ENCODE measurements at regions not wholly inside any gene's neighbourhood (a gene's known extent, or its start where the extent isn't known, plus 50 kb on each side); places are given as distances from the start of the nearest gene placed in this dataset.

DNA sequence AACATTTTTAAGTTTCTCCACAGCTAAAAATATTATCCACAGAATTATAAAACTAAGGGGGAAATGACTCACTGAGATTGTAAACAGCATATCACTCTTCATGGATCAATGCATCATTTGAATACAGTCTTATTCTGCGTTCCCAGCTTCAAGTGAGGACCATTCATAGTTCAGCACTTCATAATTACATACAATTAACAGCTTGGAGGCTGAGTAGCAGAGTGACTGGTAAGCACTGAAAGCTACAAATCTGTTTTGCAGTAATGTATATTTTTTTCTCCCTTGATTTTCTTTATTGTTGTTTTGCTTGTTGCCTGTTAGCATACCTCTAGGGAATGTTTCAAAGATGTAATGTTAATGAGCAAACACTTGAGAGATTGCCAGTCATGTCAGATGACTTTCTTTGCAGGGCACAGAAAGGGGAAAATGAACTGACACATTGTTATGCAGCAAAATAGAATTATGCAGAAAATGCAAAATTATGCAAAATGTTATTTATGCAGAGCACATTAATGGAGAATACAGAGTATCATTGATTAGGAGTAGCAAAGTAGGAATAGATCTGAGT lies 138.6 kb downstream of the RPS29 start:
- H3K4me1 Mint-ChIP-seq (ENCODE audit: low read depth): no peaks in the 10 kb centered on the region
- H3K9me3 Mint-ChIP-seq: peaks cover 5% of the 10 kb centered on the region
- ATAC-seq: no peak
- H3K4me3 Mint-ChIP-seq: no peak overlapping the region
- peaks cover 16% of the 10 kb centered on the region for H3K27me3 Mint-ChIP-seq (ENCODE audit: low read depth)
- H3K36me3 Mint-ChIP-seq (ENCODE audit: insufficient read depth): no peaks in the 10 kb centered on the region
- no peak for DNase-seq

DNA sequence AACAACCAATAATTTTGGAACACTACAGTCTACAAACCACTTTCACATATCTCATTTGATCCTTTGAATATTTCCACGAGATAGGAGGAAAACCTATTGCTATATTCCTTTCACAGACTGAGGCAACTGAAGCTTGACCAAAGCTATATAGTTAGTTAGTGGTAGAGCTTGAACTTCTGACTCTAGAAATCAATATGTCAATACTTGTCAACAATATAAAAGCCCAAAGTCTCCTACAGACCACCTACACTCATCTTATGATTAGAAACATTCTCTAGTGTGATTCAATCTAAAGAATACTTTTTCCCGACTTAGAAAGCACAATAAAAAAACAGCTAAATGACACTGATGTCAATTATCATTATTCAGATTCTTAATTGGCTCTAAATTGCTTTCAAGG lies 139.4 kb downstream of the RPS29 start:
- DNase-seq (no peak), ATAC-seq (no peak)
- H3K27me3 Mint-ChIP-seq (ENCODE audit: low read depth): peaks cover 18% of the 10 kb centered on the region
- H3K4me1 Mint-ChIP-seq (ENCODE audit: low read depth): no peaks in the 10 kb centered on the region
- peaks cover 5% of the 10 kb centered on the region for H3K9me3 Mint-ChIP-seq
- H3K4me3 Mint-ChIP-seq: no peak overlapping the region
- H3K36me3 Mint-ChIP-seq (ENCODE audit: insufficient read depth): no peaks in the 10 kb centered on the region

DNA sequence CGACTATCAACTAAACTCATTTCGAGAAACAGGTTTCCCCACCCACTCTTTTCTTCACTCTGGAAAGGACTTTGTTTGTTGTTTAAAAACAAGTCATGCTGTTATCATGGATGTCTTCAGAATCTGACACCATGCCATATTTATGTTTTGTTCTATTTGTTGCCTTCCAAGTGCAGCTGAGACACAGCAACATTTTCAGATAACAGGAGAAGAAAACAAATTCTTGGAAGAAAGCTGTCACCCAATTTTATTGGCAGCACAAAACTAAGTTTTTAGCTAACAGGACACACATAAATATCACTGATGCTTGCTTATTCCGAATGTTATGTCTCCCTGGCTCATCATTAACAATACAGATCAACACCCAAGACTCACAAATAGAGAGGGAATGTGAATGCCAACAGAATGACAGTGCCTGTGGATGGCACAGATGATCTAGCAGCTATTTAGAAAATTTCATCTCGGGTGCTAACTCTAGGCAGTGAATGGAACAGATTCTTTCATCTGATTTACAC lies 147.9 kb downstream of the RPS29 start:
- Mint-ChIP-seq H3K4me3 (no peak overlapping the region), H3K36me3 (ENCODE audit: insufficient read depth) (no peaks in the 10 kb centered on the region), H3K4me1 (ENCODE audit: low read depth) (no peaks in the 10 kb centered on the region), H3K27me3 (ENCODE audit: low read depth) (peaks cover 10% of the 10 kb centered on the region), H3K9me3 (peaks cover 14% of the 10 kb centered on the region)
- DNase-seq: no peak
- no peak for ATAC-seq

DNA sequence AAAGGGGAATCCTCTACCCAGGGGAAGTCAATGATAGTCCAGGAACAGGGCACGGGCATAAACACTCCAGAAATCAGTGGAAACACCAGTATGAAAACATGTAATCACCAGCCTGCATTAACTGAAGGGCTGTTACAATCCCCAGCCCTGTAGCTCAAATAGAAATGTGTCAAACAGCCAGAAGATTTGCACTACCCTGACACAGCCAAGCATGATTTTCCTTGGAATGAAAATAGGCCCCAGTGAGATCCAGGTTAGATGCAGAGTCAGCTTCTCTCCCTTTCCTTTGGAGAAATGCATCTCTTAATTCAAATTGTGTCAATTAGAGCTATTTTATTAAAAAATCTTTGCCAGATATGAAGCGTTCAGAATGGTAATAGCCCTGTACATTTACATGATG lies 158.1 kb downstream of the RPS29 start:
- ATAC-seq (no peak), DNase-seq (no peak)
- Mint-ChIP-seq H3K4me1 (ENCODE audit: low read depth) (peaks cover 3% of the 10 kb centered on the region), H3K4me3 (no peak overlapping the region), H3K27me3 (ENCODE audit: low read depth) (peaks cover 38% of the 10 kb centered on the region), H3K9me3 (peaks cover 30% of the 10 kb centered on the region), H3K36me3 (ENCODE audit: insufficient read depth) (peaks cover 2% of the 10 kb centered on the region)

DNA sequence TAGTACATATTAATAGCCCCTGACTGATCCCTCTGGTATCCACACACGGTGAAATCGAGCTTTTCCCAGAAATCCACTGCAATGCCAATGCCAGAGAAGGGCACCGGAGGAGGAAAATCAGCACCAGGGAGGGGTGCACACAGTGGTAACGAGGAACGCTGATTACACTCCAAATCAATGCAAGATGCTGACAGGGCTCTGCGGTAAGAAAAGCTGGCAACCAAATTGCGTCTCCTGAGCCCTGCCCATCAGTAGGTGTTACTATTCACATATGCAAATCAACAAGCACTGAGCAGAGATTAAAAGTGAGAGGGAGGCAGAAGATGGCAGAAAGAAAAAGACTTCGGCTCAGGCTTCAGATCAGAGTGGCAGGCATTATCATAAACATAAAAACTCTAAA lies 159.1 kb downstream of the RPS29 start:
- H3K36me3 Mint-ChIP-seq (ENCODE audit: insufficient read depth): no peaks in the 10 kb centered on the region
- H3K9me3 Mint-ChIP-seq: peaks cover 21% of the 10 kb centered on the region
- DNase-seq: no peak
- H3K4me1 Mint-ChIP-seq (ENCODE audit: low read depth): peaks cover 3% of the 10 kb centered on the region
- no peak overlapping the region for H3K4me3 Mint-ChIP-seq
- peaks cover 38% of the 10 kb centered on the region for H3K27me3 Mint-ChIP-seq (ENCODE audit: low read depth)
- no peak for ATAC-seq

DNA sequence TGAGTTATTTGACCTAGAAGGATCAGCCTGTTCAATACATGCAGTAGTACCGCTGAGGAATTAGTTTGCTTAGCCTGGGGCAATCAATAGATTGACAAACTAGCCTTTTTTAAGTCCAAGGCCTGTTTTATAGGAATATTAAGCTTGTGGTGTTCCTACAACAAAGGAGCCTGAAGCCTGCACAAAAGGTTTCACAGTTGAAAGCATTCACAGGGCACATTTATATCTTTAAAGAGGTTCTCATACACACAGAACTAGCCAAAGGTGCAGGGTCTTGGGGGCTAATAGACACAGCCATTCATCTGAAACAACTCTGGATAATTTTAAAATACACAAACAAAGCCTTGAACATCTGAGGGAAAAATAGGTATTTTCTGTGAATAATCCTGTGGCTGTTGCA lies 160.3 kb downstream of the RPS29 start:
- Mint-ChIP-seq H3K27me3 (ENCODE audit: low read depth) (peaks cover 42% of the 10 kb centered on the region), H3K4me3 (no peak overlapping the region), H3K9me3 (peaks cover 11% of the 10 kb centered on the region), H3K36me3 (ENCODE audit: insufficient read depth) (no peaks in the 10 kb centered on the region), H3K4me1 (ENCODE audit: low read depth) (peaks cover 3% of the 10 kb centered on the region)
- no peak for ATAC-seq
- no peak for DNase-seq

DNA sequence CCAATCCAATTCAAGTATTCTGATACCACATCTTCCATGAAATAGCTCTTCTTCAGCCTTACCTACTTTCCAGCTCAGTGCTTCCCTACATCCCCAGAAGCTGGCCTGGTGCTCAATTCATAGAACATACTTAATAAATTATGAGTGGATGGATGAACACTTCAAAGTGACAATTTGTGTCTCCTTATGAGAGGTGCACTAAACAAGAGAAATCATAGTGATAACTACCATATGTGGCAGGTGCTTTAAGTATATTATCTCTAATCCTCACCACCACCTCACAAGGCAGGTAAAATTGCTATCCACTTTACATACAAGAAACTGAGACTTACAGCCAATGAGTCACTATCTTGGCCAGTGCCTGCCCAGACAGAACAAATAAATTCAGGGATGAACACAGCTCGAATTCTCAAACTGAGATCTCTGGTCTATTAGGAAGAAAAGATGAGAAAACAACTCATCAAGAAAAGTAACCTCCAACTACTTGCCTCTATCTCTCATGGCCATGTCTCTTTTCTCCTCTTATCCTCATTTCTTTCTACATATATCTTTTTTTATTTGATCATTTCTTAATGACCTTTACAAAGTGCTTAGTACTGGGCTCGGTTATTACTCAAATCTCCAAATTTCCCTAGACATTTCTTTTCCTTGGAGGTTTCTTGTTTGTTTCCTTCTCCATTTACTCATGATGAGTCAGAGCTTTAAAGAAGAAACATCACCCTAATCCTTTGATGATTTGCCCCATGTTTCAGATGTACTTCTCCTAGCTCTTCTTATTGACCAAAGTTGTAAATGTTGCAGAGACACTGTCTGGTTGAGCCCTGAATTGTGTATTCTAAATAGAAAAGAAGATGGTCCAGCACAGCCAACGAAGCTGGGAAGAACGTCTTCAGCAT lies 161.5 kb downstream of the RPS29 start:
- H3K27me3 Mint-ChIP-seq (ENCODE audit: low read depth): peaks cover 49% of the 10 kb centered on the region
- H3K4me3 Mint-ChIP-seq: no peak overlapping the region
- no peak for ATAC-seq

DNA sequence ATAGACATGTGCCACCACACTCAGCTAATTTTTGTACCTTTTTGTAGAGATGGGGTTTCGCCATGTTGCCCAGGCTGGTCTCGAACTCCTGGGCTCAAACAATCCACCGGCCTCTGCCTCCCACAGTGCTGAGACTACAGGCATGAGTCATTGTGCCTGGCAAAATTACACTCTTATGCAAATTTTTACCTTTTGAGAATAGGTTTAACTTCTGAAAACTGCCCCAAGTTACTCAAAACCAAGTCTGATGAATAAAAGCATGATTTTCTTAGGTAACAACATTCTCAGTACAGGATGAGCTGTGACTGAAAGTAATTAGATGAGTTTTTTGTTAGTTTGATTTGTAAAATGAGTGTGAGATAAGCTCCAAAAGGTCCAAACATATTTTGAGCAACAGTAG lies 166.0 kb downstream of the RPS29 start:
- Mint-ChIP-seq H3K9me3 (no peaks in the 10 kb centered on the region), H3K27me3 (ENCODE audit: low read depth) (peaks cover 43% of the 10 kb centered on the region), H3K4me3 (no peak overlapping the region), H3K36me3 (ENCODE audit: insufficient read depth) (no peaks in the 10 kb centered on the region), H3K4me1 (ENCODE audit: low read depth) (peaks cover 8% of the 10 kb centered on the region)
- ATAC-seq (peak; percentile 69), DNase-seq (no peak)

More for the DNA sequence above, 161.5 kb downstream of the RPS29 start:
- Mint-ChIP-seq H3K36me3 (ENCODE audit: insufficient read depth) (no peaks in the 10 kb centered on the region), H3K4me1 (ENCODE audit: low read depth) (peaks cover 5% of the 10 kb centered on the region), H3K9me3 (no peaks in the 10 kb centered on the region)
- DNase-seq: no peak

DNA sequence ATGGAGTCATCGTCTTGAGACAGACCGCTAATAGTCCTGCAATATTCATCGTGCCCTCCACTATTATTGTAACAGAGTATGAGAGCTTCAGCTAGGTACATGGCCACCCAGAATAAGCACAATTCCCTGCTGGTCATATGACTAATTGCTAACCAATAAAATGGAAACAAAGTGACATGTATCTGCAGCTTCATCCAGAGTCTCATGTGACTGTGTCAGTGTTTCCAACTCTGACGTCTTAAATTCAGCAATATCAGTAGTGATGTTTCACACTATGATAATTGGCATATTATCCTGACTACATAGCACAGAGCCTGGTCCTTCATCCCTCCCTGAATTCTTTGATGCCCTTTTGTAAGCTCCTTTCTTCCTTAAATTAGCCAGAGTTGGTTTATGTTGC lies 167.4 kb downstream of the RPS29 start:
- Mint-ChIP-seq H3K36me3 (ENCODE audit: insufficient read depth) (no peaks in the 10 kb centered on the region), H3K27me3 (ENCODE audit: low read depth) (peaks cover 37% of the 10 kb centered on the region), H3K4me1 (ENCODE audit: low read depth) (peaks cover 8% of the 10 kb centered on the region), H3K9me3 (no peaks in the 10 kb centered on the region), H3K4me3 (no peak overlapping the region)
- no peak for DNase-seq
- peak; percentile 45 to 64 for ATAC-seq

DNA sequence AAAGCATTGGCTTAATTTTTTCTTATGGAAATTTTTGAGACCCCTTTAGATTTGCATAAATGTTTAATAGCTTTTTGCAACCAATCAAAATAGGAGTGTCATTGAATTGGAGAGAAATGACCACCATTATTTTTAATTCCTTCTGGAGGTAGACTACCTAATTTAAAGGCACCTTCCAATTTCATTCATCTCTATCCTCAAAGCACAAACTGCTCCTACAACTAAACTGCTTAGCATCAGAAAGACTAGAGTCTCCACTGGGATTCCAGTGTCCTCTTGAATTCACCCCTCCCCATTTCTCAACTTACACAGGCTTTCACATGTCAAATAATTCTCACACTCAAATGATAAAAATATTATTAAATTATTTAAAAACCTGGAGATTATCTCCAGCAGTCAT lies 168.4 kb downstream of the RPS29 start:
- no peak overlapping the region for H3K4me3 Mint-ChIP-seq
- H3K9me3 Mint-ChIP-seq: no peaks in the 10 kb centered on the region
- H3K4me1 Mint-ChIP-seq (ENCODE audit: low read depth): peaks cover 6% of the 10 kb centered on the region
- peaks cover 35% of the 10 kb centered on the region for H3K27me3 Mint-ChIP-seq (ENCODE audit: low read depth)
- H3K36me3 Mint-ChIP-seq (ENCODE audit: insufficient read depth): no peaks in the 10 kb centered on the region
- DNase-seq (no peak), ATAC-seq (no peak)

DNA sequence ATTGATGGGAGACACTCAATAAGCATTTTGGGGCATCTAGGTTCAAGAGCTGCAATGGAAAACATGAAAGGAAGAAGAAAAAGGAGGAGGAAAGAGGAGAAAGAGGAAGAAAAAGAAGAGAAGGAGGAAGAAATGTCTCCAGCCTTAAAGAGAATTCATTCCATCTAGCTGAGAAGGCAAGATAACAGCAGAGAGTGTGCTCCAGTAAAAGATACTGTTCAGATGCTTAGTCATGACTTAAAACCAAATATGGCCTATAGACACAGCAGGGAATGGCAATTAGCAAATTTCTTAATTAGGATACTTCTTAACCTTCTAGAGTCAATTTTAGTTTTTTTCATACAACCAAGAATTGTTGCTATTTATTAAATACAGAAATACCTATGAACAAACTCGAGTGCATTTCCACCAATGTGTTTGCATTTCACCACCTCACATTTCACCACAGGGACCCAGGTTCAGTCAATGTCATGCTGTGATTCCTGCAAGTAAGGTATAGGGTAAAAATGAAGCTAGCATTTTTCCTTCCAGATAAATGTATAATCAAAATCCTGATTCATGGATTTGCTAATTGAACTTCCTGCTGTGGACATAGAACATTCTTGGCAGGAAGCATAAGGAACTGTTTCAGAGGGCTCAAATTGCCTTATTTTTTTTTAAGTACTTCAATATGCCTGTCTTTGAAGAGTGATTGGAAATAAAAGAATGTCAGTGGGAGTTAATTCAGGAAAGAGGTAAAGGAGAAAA lies 177.8 kb downstream of the RPS29 start:
- H3K4me1 Mint-ChIP-seq (ENCODE audit: low read depth): no peaks in the 10 kb centered on the region
- ATAC-seq: no peak
- no peaks in the 10 kb centered on the region for H3K36me3 Mint-ChIP-seq (ENCODE audit: insufficient read depth)
- no peaks in the 10 kb centered on the region for H3K9me3 Mint-ChIP-seq
- peaks cover 10% of the 10 kb centered on the region for H3K27me3 Mint-ChIP-seq (ENCODE audit: low read depth)
- H3K4me3 Mint-ChIP-seq: no peak overlapping the region
- DNase-seq: no peak

DNA sequence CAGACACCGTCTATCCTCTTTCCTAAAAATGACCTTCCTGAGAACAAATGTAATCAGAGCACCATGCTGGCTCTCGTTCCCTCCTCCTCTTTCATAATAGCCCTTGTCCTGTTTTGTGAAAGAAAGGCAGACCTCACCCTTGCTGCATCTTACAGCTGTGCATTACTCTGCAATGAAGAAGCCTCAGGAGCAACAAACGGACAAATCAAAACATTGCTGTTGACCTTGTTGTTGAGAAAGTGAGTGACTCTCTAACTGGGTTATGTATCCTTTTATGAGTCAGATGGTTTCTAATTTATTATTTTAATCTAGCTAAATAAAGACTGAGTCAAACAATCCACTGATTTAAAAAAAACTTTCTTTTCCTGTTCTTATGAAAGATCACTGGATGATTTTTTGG lies 180.9 kb downstream of the RPS29 start:
- Mint-ChIP-seq H3K36me3 (ENCODE audit: insufficient read depth) (no peaks in the 10 kb centered on the region), H3K4me3 (no peak overlapping the region), H3K27me3 (ENCODE audit: low read depth) (peaks cover 9% of the 10 kb centered on the region), H3K4me1 (ENCODE audit: low read depth) (no peaks in the 10 kb centered on the region), H3K9me3 (no peaks in the 10 kb centered on the region)
- ATAC-seq (peak in 1 of 2 donors; percentile 30), DNase-seq (no peak)

DNA sequence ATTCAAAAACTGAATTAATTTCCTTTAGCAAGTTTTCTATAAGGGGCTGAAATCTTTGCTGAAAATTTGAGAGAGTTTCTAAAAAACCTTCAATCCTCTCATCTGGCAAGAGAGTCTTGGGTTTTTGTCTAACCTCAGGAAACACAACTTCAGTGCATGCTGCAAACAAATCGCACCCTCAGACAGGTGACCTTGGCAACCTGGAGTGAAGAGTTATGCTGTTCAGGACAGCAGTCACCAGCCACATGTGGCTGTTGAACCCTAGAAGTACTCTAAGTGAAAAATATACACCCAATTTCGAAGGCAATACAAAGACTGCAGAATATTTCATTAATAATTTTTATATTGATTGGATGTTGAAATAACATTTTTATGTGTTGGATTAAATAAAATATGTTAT lies 184.8 kb downstream of the RPS29 start:
- no peaks in the 10 kb centered on the region for H3K36me3 Mint-ChIP-seq (ENCODE audit: insufficient read depth)

DNA sequence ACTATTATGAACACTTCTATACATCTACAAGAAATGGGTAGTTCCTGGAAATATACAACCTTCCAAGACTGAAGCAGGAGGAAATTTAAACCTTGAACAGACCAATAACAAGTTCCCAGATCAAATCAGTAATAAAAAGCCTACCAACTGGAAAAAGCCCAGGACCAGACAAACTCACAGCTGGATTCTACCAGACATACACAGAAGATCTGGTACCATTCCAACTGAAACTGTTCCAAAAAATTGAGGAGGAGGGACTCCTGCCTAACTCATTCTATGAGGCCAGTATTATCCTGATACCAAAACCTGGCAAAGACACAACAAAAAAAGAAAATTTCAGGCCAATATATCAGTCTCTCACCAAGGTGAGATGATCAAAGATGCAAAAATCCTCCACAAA lies 189.4 kb downstream of the RPS29 start:
- Mint-ChIP-seq H3K4me3 (no peak overlapping the region), H3K4me1 (ENCODE audit: low read depth) (no peaks in the 10 kb centered on the region), H3K36me3 (ENCODE audit: insufficient read depth) (no peaks in the 10 kb centered on the region), H3K9me3 (no peaks in the 10 kb centered on the region), H3K27me3 (ENCODE audit: low read depth) (no peaks in the 10 kb centered on the region)
- no peak for ATAC-seq
- DNase-seq: no peak

More for the DNA sequence above, 184.8 kb downstream of the RPS29 start:
- H3K4me3 Mint-ChIP-seq: no peak overlapping the region
- peaks cover 2% of the 10 kb centered on the region for H3K27me3 Mint-ChIP-seq (ENCODE audit: low read depth)
- DNase-seq: no peak
- no peaks in the 10 kb centered on the region for H3K9me3 Mint-ChIP-seq
- no peaks in the 10 kb centered on the region for H3K4me1 Mint-ChIP-seq (ENCODE audit: low read depth)
- ATAC-seq: no peak
